H9 (cell line): ENCODE measurements at regions not wholly inside any gene's neighbourhood (a gene's known extent, or its start where the extent isn't known, plus 50 kb on each side); places are given as distances from the start of the nearest gene placed in this dataset.

Source experiments
- DNase-seq: peaks from one replicate; pipeline ENCODE4 v3.0.0-alpha.2; 2017
- H2AFZ ChIP-seq: one replicate; pipeline ENCODE4 v1.6.1; 2013; ENCODE audit warnings: mild to moderate bottlenecking, low read length, control low read depth, moderate library complexity
- H2AK5ac ChIP-seq: 2 replicates; pipeline ENCODE4 v1.6.1; 2013; ENCODE audit warnings: low read length, control low read depth, mixed read lengths; ENCODE audit not compliant: insufficient read length
- H2BK120ac ChIP-seq: one replicate; pipeline ENCODE4 v1.6.1; 2013; ENCODE audit warnings: low read depth, mild to moderate bottlenecking, low read length, control low read depth, inconsistent platforms; ENCODE audit not compliant: poor library complexity, severe bottlenecking
- H2BK12ac ChIP-seq: 2 replicates; pipeline ENCODE4 v1.6.1; 2013; ENCODE audit warnings: low read length, control low read depth, mixed read lengths, low read depth; ENCODE audit not compliant: insufficient read length
- H2BK15ac ChIP-seq: 2 replicates; pipeline ENCODE4 v1.6.1; 2013; ENCODE audit warnings: low read depth, low read length, control low read depth
- H2BK20ac ChIP-seq: one replicate; pipeline ENCODE4 v1.6.1; 2013; ENCODE audit warnings: low read depth, mild to moderate bottlenecking, low read length, control low read depth, inconsistent platforms; ENCODE audit not compliant: poor library complexity, severe bottlenecking
- H2BK5ac ChIP-seq: 2 replicates; pipeline ENCODE4 v1.6.1; 2013; ENCODE audit warnings: low read length, control low read depth, mixed read lengths; ENCODE audit not compliant: insufficient read length
- H3K14ac ChIP-seq: 2 replicates; pipeline ENCODE4 v1.6.1; 2013; ENCODE audit warnings: low read length, control low read depth; ENCODE audit not compliant: insufficient read depth
- H3K18ac ChIP-seq: 2 replicates; pipeline ENCODE4 v1.6.1; 2013; ENCODE audit warnings: low read depth, mild to moderate bottlenecking, mixed read lengths, low read length, control low read depth; ENCODE audit not compliant: insufficient read length
- H3K23ac ChIP-seq: 2 replicates; pipeline ENCODE4 v1.6.1; 2013; ENCODE audit warnings: low read length, control low read depth, mixed read lengths, low read depth; ENCODE audit not compliant: insufficient read length
- H3K23me2 ChIP-seq: 2 replicates; pipeline ENCODE4 v1.6.1; 2013; ENCODE audit warnings: low read depth, mild to moderate bottlenecking, mixed read lengths, low read length, control low read depth; ENCODE audit not compliant: insufficient read length, poor library complexity, severe bottlenecking
- H3K27ac ChIP-seq: 2 replicates; pipeline ENCODE4 v1.5.1; 2013; ENCODE audit warnings: low read length, control low read depth, mixed read lengths, low read depth; ENCODE audit not compliant: insufficient read length
- H3K27me3 ChIP-seq: 2 replicates; pipeline ENCODE4 v1.6.1; 2013; ENCODE audit warnings: low read length, control low read depth, inconsistent platforms; ENCODE audit not compliant: insufficient read depth
- H3K4ac ChIP-seq: 2 replicates; pipeline ENCODE4 v1.6.1; 2013; ENCODE audit warnings: low read depth, mild to moderate bottlenecking, control low read depth, inconsistent platforms, low read length, moderate library complexity
- H3K4me1 ChIP-seq: 2 replicates; pipeline ENCODE4 v1.6.1; 2013; ENCODE audit warnings: low read length, control low read depth, inconsistent platforms; ENCODE audit not compliant: insufficient read depth
- H3K4me2 ChIP-seq: 2 replicates; pipeline ENCODE4 v1.6.1; 2013; ENCODE audit warnings: low read length, control low read depth, mixed read lengths; ENCODE audit not compliant: insufficient read length, insufficient read depth
- H3K56ac ChIP-seq: 2 replicates; pipeline ENCODE4 v1.6.1; 2013; ENCODE audit warnings: low read depth, mild to moderate bottlenecking, mixed read lengths, low read length, control low read depth; ENCODE audit not compliant: insufficient read length
- H3K79me1 ChIP-seq: 2 replicates; pipeline ENCODE4 v1.6.1; 2013; ENCODE audit warnings: low read depth, mild to moderate bottlenecking, moderate library complexity, low read length, control low read depth, inconsistent platforms; ENCODE audit not compliant: insufficient read depth, poor library complexity, severe bottlenecking
- H3K79me2 ChIP-seq: 2 replicates; pipeline ENCODE4 v1.6.1; 2013; ENCODE audit warnings: low read length, control low read depth, inconsistent platforms; ENCODE audit not compliant: insufficient read depth
- H3K9ac ChIP-seq: 2 replicates; pipeline ENCODE4 v1.6.1; 2013; ENCODE audit warnings: low read length, control low read depth, mixed read lengths; ENCODE audit not compliant: insufficient read length; ENCODE audit errors: extremely low read depth
- H3K9me3 ChIP-seq: one replicate; pipeline ENCODE4 v1.6.1; 2013; ENCODE audit warnings: low read depth, low read length, inconsistent platforms; ENCODE audit not compliant: control insufficient read depth
- H3T11ph ChIP-seq: one replicate; pipeline ENCODE4 v1.6.1; 2013; ENCODE audit warnings: mild to moderate bottlenecking, low read length, control low read depth, inconsistent platforms
- H4K20me1 ChIP-seq: one replicate; pipeline ENCODE4 v1.6.1; 2013; ENCODE audit not compliant: control insufficient read depth, insufficient read length, insufficient read depth
- H4K5ac ChIP-seq: 2 replicates; pipeline ENCODE4 v1.6.1; 2013; ENCODE audit warnings: low read depth, mild to moderate bottlenecking, mixed read lengths, low read length, control low read depth; ENCODE audit not compliant: insufficient read length
- H4K8ac ChIP-seq: replicated peaks from 2 replicates; pipeline ENCODE4 v1.6.1; 2013; ENCODE audit warnings: low read length, control low read depth, mixed read lengths, low read depth; ENCODE audit not compliant: insufficient read length
- H4K91ac ChIP-seq: 2 replicates; pipeline ENCODE4 v1.6.1; 2013; ENCODE audit warnings: low read depth, mild to moderate bottlenecking, moderate library complexity, mixed read lengths, low read length, control low read depth; ENCODE audit not compliant: insufficient read length
- H3K27ac Mint-ChIP-seq, 3 experiments: 2 replicates in 2 of 3; 3 replicates in 1 of 3; pipeline ENCODE4 v1.8.0; 2020 to 2021; ENCODE audit warnings: mixed read lengths in 3 of 3, mild to moderate bottlenecking in 1 of 3, moderate library complexity in 1 of 3
- H3K27me3 Mint-ChIP-seq: 2 replicates; pipeline ENCODE4 v1.8.0; 2021; ENCODE audit warnings: low read depth, mild to moderate bottlenecking, moderate library complexity, mixed read lengths
- H3K36me3 Mint-ChIP-seq, 3 experiments: 2 replicates in 2 of 3; 3 replicates in 1 of 3; pipeline ENCODE4 v1.8.0; 2020 to 2021; ENCODE audit warnings: low read depth in 3 of 3, mixed read lengths in 3 of 3; ENCODE audit not compliant: insufficient read depth in 1 of 3
- H3K4me1 Mint-ChIP-seq, 2 experiments: 2 replicates each; pipeline ENCODE4 v1.8.0; 2020; ENCODE audit warnings: mixed read lengths in 2 of 2
- H3K4me3 Mint-ChIP-seq, 2 experiments: 2 replicates in 1 of 2; 3 replicates in 1 of 2; pipeline ENCODE4 v1.8.0; 2020 to 2021; ENCODE audit warnings: mild to moderate bottlenecking in 2 of 2, mixed read lengths in 2 of 2, moderate library complexity in 1 of 2
- H3K9me3 Mint-ChIP-seq, 2 experiments: 2 replicates in 1 of 2; 3 replicates in 1 of 2; pipeline ENCODE4 v1.8.0; 2020; ENCODE audit warnings: mild to moderate bottlenecking in 2 of 2, mixed read lengths in 2 of 2, moderate library complexity in 1 of 2
- WGBS: extraction: QIAGEN DNeasy Blood & Tissue Kit; methylation state at CpG from one replicate; pipeline ENCODE4 v1.1.7; 2013; ENCODE audit warnings: missing lambda C conversion rate, low lambda C conversion rate, mixed read lengths; ENCODE audit not compliant: insufficient read length; ENCODE audit errors: extremely low coverage; 5-methylcytosine and 5-hydroxymethylcytosine counted together
- TF ChIP-seq, protein P1 (sequence below): fragments of 200-600 bp; sonication (generic); conservative IDR thresholded peaks from 3 replicates; pipeline ENCODE4 v1.8.0; 2021; ENCODE audit warnings: antibody characterized with exemption, mild to moderate bottlenecking

DNA sequence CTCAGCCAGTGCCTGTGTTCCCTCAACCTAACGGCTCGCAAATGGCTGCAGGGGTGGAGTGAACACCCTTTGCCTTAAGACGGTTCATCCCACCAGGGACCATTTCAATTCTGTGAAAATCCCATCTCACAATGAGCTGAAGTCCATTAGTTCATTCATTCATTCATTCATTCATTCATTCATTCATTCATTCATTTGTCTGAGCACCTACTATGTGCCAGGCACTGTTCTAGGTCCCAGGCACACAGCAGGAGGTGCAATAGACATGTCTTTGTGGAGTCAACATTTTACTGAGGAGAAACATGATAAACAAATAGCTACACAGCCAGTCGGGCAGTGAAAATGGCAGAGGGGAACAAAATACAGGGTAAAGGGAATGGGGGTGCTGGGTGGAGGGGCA is 618.8 kb downstream of the MATN1 start:
- no peaks in the 10 kb centered on the region for H3K9me3 Mint-ChIP-seq
- no peak overlapping the region for H2BK20ac ChIP-seq
- H2BK120ac ChIP-seq: no peak overlapping the region
- no peak overlapping the region for H3K4me2 ChIP-seq
- H2AFZ ChIP-seq: no peak overlapping the region
- H4K91ac ChIP-seq: no peak overlapping the region
- TF ChIP-seq, protein P1, sequence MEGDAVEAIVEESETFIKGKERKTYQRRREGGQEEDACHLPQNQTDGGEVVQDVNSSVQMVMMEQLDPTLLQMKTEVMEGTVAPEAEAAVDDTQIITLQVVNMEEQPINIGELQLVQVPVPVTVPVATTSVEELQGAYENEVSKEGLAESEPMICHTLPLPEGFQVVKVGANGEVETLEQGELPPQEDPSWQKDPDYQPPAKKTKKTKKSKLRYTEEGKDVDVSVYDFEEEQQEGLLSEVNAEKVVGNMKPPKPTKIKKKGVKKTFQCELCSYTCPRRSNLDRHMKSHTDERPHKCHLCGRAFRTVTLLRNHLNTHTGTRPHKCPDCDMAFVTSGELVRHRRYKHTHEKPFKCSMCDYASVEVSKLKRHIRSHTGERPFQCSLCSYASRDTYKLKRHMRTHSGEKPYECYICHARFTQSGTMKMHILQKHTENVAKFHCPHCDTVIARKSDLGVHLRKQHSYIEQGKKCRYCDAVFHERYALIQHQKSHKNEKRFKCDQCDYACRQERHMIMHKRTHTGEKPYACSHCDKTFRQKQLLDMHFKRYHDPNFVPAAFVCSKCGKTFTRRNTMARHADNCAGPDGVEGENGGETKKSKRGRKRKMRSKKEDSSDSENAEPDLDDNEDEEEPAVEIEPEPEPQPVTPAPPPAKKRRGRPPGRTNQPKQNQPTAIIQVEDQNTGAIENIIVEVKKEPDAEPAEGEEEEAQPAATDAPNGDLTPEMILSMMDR: no peak
- H2BK12ac ChIP-seq: no peak overlapping the region
- no peak overlapping the region for H2BK5ac ChIP-seq
- no peak overlapping the region for H3K9ac ChIP-seq
- H3K4me1 Mint-ChIP-seq: peaks cover 5 to 23% of the 10 kb centered on the region in 2 experiments; a peak in 3 of 4 replicates
- no CpG with 5 or more reads among the region's 4 CpGs for WGBS
- no peak overlapping the region for H2BK15ac ChIP-seq
- H3K27me3 ChIP-seq: no peaks in the 10 kb centered on the region
- DNase-seq: no peak
- no peak overlapping the region for H3K4me3 Mint-ChIP-seq
- H3K14ac ChIP-seq: no peak overlapping the region
- H3K4ac ChIP-seq: no peak overlapping the region
- H3T11ph ChIP-seq: no peak overlapping the region
- no peak overlapping the region for H3K56ac ChIP-seq
- no peaks in the 10 kb centered on the region for H4K20me1 ChIP-seq
- H3K36me3 Mint-ChIP-seq: peaks cover 0 to 2% (median 0%) of the 10 kb centered on the region in 3 experiments; a peak in 2 of 7 replicates
- H3K23me2 ChIP-seq: no peaks in the 10 kb centered on the region
- H3K9me3 ChIP-seq: no peaks in the 10 kb centered on the region
- peaks cover 18% of the 10 kb centered on the region for H3K27me3 Mint-ChIP-seq
- H3K23ac ChIP-seq: no peak overlapping the region
- no peaks in the 10 kb centered on the region for H3K79me1 ChIP-seq
- no peak overlapping the region for H4K5ac ChIP-seq
- H3K27ac Mint-ChIP-seq: no peak overlapping the region
- H3K27ac ChIP-seq: no peak overlapping the region
- no peaks in the 10 kb centered on the region for H3K4me1 ChIP-seq
- no peak overlapping the region for H3K18ac ChIP-seq
- no peak overlapping the region for H2AK5ac ChIP-seq
- H4K8ac ChIP-seq: no peak overlapping the region
- H3K79me2 ChIP-seq: no peaks in the 10 kb centered on the region
